A172 (cell line): ENCODE measurements at regions not wholly inside any gene's neighbourhood (a gene's known extent, or its start where the extent isn't known, plus 50 kb on each side); places are given as distances from the start of the nearest gene placed in this dataset.

Experiments used
- DNase-seq: peaks from one replicate; pipeline ENCODE4 v3.0.0-alpha.2; 2015; ENCODE audit warnings: low spot score

- no peak for DNase-seq
Measured at GRCh38 chr6:28707387-28708282, 182.0 kb downstream of the GPX5 start.

DNA sequence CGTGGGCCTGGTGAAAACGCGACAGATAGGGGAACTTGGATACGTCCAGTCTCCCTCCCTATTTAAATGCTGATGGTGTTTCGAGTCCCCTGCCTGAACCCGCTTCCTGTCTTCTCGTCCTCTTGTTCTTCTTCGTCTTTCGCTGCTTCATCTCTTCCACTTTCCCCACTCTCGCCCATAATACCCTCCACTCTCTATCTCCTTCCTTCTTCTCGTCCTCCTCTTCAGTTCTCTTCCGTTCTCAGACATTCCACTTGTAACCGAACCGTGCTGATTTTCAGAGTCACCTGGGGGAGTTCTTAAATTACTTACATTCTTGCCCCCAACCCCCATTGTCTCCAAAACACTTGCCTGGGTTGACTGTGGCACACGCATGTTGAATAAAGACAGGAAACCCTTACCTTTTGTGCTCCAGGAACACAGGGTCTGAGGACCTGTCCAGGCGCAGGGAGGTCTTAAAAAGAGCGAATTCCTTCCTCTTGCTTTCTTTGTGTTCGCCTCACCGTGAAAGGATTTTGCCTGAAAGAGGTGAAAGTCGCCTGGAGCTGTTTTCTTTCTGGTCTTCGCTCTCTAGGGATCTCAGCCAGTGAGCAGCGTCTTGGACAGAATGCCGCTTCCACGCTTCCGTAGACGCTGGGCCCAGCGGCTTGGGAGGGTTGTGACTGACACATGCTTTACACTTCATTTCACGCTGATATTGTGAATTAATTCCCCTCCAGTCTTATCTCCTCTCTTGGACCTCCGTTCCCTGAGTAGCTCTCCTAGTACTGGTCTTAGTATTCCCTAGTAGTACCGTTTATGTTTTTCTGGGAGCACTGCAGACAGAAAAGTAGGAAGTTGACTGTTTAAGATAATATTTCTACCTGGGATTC, 184.0 kb downstream of the GPX5 start:
- no peak for DNase-seq

- DNase-seq, result peak; percentile 44
Measured at GRCh38 chr6:28710466-28711191, 184.9 kb downstream of the GPX5 start.

DNA sequence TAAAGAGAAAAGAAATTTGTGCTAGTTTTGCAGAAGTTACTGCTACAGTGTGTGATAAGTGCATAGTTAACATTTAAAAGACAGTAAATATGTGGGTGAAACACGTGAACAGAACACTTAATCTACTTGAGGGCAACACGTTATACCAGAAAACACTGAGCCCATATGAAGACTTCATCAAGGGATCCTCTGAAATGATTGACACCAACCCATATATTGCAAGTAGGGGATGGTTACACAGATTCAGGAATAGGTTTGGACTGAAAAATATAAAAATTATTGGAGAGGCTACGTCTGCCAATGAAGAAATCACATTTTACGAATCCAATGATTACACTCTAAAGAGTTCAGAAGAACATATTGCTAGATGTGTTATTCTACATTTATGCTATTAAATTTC, 185.6 kb downstream of the GPX5 start:
- no peak for DNase-seq

DNA sequence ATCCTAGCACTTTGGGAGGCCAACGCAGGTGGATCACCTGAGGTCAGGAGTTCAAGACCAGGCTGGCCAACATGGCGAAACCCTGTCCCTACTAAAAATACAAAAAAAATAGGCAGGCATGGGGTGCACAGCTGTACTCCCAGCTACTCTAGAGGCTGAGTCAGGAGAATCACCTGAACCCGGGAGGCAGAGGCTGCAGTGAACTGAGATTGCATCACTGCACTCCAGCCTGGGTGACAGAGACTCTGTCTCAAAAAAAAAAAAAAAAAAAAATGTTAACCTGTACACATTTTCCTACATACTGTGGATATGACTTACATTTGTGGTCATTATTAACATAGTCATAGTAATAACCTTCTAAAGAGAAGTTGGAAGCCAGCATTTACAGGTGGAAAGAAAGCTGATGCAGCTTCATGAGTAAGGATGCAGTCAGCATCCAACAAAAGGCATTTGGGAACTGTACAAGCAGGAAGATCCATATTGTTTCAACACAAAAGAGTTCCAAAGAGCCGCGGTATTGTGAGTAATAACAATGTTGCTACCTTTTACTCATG, 186.2 kb downstream of the GPX5 start:
- DNase-seq, result no peak

GRCh38 chr6:28712982-28713381, 187.3 kb downstream of the GPX5 start:
- no peak for DNase-seq

GRCh38 chr6:28719275-28719940, 193.7 kb downstream of the GPX5 start:
- DNase-seq, result peak; percentile 75

DNA sequence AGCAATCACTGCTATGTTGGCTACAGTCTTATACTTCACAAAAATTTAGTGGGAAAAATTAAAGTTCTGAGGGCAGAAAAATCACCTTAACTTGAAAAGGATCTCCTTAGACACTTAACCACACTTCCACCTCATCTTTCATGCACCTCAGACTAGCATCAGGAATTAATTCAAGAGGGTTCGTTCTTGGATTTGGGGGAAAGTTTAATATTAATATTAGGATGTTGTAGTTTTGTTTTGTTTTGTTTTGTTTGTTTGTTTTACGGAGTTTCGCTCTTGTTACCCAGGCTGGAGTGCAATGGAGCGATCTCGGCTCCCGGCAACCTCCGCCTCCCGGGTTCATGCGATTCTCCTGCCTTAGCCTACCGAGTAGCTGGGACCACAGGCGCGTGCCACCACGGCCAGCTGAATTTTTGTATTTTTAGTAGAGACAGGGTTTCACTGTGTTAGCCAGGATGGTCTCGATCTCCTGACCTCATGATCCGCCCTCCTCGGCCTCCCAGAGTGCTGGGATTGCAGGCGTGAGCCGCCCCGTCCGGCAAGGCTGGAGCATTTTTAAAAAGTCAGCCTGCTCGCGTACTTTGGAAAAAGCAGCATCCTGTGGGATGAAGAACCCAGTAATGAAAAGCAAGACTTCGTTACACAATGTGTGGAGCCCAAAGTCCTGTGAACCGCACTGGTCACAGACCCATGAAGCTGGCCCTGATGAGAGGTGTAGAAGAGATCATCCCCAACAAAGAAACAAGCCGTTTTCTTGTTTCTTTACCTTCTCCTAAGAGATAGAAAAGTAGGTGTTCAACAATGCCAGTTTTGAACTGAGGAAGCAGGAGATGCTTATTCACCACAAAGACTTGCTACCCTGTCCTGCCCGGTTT, 194.9 kb downstream of the GPX5 start:
- no peak for DNase-seq

GRCh38 chr6:28721372-28721771, 195.7 kb downstream of the GPX5 start:
- no peak for DNase-seq

DNA sequence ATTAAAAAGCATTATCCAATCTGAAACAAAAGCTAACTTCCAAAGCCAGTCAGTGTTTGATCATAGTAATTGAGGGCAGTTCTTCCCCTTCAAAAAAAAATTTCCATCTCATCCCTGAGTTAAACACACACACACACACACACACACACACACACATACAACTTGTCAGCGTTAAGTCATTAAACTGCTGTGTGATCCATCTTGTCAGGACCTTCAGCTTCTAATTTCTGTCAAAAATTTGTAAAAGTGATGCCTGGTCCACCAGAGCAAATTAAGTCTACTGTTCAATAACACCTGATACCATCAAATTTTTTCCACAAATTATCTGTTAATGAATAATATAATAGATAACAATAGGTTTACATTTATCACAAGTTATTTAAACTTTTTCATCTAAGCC, 198.7 kb downstream of the GPX5 start:
- DNase-seq, result no peak

GRCh38 chr6:28725274-28725809, 198.4 kb downstream of the TRIM27 start:
- DNase-seq, result no peak

DNA sequence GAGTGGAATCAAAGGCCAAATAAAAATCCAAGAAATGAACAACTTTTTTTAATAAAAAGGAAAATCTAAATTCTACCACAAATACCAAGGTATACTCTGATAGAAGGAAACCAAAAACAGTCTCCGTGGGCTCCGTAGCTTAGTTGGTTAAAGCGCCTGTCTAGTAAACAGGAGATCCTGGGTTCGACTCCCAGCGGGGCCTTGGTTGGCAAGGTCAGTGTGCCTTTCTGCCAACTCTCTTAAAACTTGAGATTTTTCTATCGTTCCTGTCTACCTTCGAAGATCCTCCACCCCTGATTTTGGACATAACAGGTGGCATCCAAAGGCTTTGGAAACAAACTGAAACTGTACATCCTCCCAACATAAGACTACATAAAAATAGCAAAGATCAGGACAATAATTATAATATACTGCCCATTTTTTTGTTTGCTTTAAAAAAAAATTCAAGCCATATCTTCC, 197.9 kb downstream of the TRIM27 start:
- DNase-seq, result peak; percentile 76

DNA sequence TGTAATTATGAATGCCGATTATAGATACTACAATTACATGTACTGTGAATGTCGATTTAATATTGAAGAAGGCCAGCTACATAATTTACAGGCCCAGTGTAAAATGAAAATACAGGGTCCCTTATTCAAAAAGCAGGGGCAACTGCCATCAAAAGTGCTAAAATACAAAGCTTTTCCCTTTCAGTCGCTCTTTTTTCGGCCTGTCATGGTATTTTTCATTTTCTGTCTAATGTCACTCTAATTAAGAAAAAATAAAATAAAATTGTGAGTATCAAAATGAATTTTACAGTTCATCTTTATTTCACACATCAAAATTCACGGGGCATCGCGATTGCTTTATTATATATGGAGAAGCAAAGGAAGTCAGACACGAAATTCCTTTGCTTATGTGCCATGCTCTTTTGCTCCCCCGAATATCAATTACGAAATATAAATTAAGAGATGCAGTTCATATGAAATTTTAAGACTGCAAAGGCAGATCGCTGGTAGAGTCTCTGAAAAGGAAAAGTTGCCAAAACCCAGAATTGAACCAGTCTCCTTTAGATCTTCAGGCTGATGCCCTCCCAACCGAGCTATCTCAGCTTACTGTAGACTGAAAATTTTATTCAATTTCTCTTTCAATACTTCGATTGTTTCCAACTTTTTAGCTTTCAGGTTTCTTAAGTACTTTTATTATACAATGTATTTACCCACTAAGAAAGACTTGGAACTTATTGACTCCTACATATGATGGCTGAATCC, 197.0 kb downstream of the TRIM27 start:
- DNase-seq, result no peak

DNA sequence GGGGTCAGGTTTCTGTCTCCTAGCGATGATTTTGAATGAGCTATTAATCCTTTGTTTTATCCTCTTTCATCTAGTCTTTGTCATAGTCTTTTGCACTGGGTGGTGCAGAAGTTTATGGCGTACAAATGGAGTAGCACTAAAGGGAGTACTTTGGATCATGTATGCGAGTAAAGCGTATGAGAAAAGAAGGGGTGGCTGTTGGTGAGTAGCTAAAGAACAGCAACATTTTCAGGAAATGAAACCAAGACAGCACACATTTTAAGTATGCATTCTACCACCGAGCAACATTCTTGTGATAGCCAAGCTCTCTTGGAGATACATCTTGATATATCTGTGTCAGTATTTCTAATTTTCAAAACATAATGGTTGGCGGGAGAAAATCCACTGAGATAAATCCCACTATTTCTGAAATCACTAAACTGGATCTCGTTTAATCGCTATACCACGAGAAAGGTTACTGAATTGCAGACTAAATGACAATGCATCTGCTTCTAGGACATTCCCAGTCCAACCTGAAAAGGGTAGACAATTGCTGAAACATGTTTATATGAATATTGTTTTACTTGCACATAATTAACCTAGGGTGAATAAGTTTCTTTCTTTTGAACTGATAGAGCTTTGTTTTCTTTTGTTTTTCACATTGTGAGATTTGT, 196.1 kb downstream of the TRIM27 start:
- no peak for DNase-seq

- no peak for DNase-seq
Measured at GRCh38 chr6:28729501-28730402, 194.0 kb downstream of the TRIM27 start.

GRCh38 chr6:28732052-28732451, 191.7 kb downstream of the TRIM27 start:
- no peak for DNase-seq

DNA sequence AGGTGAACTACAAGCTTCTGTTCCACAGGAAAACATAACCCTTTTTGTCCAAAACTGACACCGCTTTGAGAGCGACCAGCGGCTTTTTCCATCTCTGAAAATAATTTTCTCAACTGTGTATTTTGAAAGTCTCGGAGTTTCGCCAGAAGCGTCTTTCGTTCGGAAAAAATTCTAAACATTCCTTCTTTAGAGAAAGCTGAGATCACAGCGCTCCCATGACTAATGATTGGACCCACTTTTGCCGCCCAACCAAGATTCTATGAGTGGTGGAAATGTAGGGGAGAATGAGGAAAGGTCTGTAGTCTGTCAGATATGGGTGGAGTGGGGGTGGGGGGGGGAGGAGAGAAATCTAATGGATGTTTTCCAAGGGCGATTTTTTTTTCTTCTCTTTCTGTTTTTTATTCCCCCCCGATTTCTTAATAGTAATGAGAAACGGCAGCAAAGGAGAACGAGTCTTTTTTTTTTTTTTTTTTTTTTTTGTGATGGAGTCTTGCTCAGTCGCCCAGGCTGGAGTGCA, 189.3 kb downstream of the TRIM27 start:
- DNase-seq, result no peak
